ENCODE measurements at regions not wholly inside any gene's neighbourhood (a gene's known extent, or its start where the extent isn't known, plus 50 kb on each side); places are given as distances from the start of the nearest gene placed in this dataset.

DNA sequence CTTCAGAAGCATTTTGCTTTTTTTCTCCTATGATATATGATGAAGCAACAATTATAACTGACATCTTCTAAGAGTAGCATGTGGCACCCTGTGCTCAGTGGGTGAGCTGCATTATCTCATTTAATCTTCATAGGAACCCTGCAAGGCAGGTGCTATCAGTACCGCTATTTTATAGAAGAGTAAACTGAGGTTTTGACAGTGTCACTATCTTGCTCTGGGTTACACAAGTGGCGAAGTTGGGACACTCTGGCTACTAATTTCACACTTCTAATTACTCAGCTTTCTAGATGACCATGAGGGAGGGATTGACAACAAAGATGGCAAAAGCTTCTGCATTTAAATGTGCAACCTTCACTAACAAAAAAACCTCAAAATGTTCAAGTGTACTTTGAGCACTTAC, 76.9 kb upstream of the CAMK2D start:
- TF ChIP-seq ZBED1 (IDR thresholded peaks at IDR 0.05) = no peak
- no peak for TF ChIP-seq GATAD2A (IDR thresholded peaks at IDR 0.05)
- TF ChIP-seq, protein P1, sequence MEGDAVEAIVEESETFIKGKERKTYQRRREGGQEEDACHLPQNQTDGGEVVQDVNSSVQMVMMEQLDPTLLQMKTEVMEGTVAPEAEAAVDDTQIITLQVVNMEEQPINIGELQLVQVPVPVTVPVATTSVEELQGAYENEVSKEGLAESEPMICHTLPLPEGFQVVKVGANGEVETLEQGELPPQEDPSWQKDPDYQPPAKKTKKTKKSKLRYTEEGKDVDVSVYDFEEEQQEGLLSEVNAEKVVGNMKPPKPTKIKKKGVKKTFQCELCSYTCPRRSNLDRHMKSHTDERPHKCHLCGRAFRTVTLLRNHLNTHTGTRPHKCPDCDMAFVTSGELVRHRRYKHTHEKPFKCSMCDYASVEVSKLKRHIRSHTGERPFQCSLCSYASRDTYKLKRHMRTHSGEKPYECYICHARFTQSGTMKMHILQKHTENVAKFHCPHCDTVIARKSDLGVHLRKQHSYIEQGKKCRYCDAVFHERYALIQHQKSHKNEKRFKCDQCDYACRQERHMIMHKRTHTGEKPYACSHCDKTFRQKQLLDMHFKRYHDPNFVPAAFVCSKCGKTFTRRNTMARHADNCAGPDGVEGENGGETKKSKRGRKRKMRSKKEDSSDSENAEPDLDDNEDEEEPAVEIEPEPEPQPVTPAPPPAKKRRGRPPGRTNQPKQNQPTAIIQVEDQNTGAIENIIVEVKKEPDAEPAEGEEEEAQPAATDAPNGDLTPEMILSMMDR (IDR thresholded peaks at IDR 0.05 in 2 of 3, conservative IDR thresholded peaks at IDR 0.05 in 1 of 3; ENCODE audit: insufficient read depth in 2 of 3, low read depth in 1 of 3, low read length in 3 of 3) = no peak
- TF ChIP-seq EZH2 (IDR thresholded peaks at IDR 0.05; ENCODE audit: borderline replicate concordance, low read depth, low read length) = no peak
- TF ChIP-seq, protein P2, sequence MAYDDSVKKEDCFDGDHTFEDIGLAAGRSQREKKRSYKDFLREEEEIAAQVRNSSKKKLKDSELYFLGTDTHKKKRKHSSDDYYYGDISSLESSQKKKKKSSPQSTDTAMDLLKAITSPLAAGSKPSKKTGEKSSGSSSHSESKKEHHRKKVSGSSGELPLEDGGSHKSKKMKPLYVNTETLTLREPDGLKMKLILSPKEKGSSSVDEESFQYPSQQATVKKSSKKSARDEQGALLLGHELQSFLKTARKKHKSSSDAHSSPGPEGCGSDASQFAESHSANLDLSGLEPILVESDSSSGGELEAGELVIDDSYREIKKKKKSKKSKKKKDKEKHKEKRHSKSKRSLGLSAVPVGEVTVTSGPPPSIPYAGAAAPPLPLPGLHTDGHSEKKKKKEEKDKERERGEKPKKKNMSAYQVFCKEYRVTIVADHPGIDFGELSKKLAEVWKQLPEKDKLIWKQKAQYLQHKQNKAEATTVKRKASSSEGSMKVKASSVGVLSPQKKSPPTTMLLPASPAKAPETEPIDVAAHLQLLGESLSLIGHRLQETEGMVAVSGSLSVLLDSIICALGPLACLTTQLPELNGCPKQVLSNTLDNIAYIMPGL (CRISPR knock-in tag; IDR thresholded peaks at IDR 0.05) = no peak
- TF ChIP-seq, protein P3, sequence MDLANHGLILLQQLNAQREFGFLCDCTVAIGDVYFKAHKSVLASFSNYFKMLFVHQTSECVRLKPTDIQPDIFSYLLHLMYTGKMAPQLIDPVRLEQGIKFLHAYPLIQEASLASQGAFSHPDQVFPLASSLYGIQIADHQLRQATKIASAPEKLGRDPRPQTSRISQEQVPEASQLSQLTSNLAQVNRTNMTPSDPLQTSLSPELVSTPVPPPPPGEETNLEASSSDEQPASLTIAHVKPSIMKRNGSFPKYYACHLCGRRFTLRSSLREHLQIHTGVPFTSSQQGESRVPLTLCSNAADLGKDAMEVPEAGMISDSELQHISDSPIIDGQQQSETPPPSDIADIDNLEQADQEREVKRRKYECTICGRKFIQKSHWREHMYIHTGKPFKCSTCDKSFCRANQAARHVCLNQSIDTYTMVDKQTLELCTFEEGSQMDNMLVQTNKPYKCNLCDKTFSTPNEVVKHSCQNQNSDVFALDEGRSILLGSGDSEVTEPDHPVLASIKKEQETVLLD (IDR thresholded peaks at IDR 0.05) = no peak
- no peak for TF ChIP-seq MCM7 (IDR thresholded peaks at IDR 0.05)

Data from K562 (cell line).